ENCODE measurements at regions not wholly inside any gene's neighbourhood (a gene's known extent, or its start where the extent isn't known, plus 50 kb on each side); places are given as distances from the start of the nearest gene placed in this dataset.

- no peak for TF ChIP-seq CTCF (IDR thresholded peaks at IDR 0.05; ENCODE audit: insufficient read depth, low read length, poor library complexity, severe bottlenecking)
- H3K36me3 ChIP-seq (ENCODE audit: control insufficient read depth, insufficient read depth, low read length), result no peaks in the 10 kb centered on the region
- no peaks in the 10 kb centered on the region for H3K27me3 ChIP-seq (replicated peaks; ENCODE audit: control insufficient read depth, insufficient read depth, low read length)
- no peak overlapping the region for H3K4me3 ChIP-seq (replicated peaks; ENCODE audit: low read depth, low read length)
- no peak for DNase-seq (ENCODE audit: extremely low read depth, insufficient read length)
These were observed 151.6 kb upstream of the RGMB start for GRCh38 chr5:98621821-98622220.

GRCh38 chr5:98624145-98624880 lies 149.2 kb upstream of the RGMB start:
- Histone ChIP-seq H3K27me3 (replicated peaks; ENCODE audit: control insufficient read depth, insufficient read depth, low read length) (no peaks in the 10 kb centered on the region), H3K36me3 (ENCODE audit: control insufficient read depth, insufficient read depth, low read length) (no peaks in the 10 kb centered on the region), H3K4me3 (replicated peaks; ENCODE audit: low read depth, low read length) (no peak overlapping the region)
- TF ChIP-seq CTCF (IDR thresholded peaks at IDR 0.05; ENCODE audit: insufficient read depth, low read length, poor library complexity, severe bottlenecking), result no peak
- DNase-seq (ENCODE audit: extremely low read depth, insufficient read length), result no peak

GRCh38 chr5:98627121-98627520 lies 146.3 kb upstream of the RGMB start:
- no peak for TF ChIP-seq CTCF (IDR thresholded peaks at IDR 0.05; ENCODE audit: insufficient read depth, low read length, poor library complexity, severe bottlenecking)
- Histone ChIP-seq H3K4me3 (replicated peaks; ENCODE audit: low read depth, low read length) (no peak overlapping the region), H3K27me3 (replicated peaks; ENCODE audit: control insufficient read depth, insufficient read depth, low read length) (no peaks in the 10 kb centered on the region), H3K36me3 (ENCODE audit: control insufficient read depth, insufficient read depth, low read length) (no peaks in the 10 kb centered on the region)
- DNase-seq (ENCODE audit: extremely low read depth, insufficient read length), result no peak

- DNase-seq (ENCODE audit: extremely low read depth, insufficient read length), result no peak
- no peaks in the 10 kb centered on the region for H3K36me3 ChIP-seq (ENCODE audit: control insufficient read depth, insufficient read depth, low read length)
- H3K27me3 ChIP-seq (replicated peaks; ENCODE audit: control insufficient read depth, insufficient read depth, low read length), result no peaks in the 10 kb centered on the region
- no peak overlapping the region for H3K4me3 ChIP-seq (replicated peaks; ENCODE audit: low read depth, low read length)
- no peak for TF ChIP-seq CTCF (IDR thresholded peaks at IDR 0.05; ENCODE audit: insufficient read depth, low read length, poor library complexity, severe bottlenecking)
These were observed 142.8 kb upstream of the RGMB start for GRCh38 chr5:98630621-98631020.

DNA sequence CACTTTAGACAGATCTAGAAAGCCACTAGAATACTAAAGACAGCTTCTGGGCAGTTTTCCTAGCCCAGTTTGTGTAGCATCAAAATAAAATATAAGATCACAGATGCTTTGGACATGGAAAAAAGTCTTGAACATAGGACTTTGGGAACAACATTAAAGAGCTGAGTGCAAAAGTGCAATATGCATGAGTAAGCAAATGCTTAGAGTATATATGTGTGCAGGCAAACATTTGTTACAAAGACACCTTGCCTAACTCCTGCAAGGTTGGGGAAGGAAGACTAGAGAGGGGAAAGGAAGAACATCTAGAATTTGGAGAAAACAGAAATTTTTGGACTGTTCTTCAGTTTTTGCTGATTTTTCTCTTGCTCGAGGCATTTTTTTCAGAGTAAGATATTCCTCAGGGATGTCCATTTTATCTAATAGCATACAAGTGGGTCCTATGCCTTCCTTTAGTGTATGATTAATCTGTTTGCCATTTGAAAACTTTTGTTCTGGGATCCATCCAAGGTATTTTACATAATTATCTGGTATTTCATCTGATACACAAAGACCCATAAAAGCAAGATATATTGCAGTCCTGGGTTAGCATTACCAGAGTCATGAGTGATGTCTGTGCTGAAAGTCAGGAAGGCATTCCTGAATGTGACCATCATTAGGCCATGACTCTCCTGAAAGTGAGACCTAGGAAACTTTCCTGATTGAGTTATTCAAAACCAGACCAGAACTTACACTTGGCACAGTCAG lies 142.0 kb upstream of the RGMB start:
- H3K36me3 ChIP-seq (ENCODE audit: control insufficient read depth, insufficient read depth, low read length), result no peaks in the 10 kb centered on the region
- TF ChIP-seq CTCF (IDR thresholded peaks at IDR 0.05; ENCODE audit: insufficient read depth, low read length, poor library complexity, severe bottlenecking), result no peak
- DNase-seq (ENCODE audit: extremely low read depth, insufficient read length), result no peak
- H3K4me3 ChIP-seq (replicated peaks; ENCODE audit: low read depth, low read length), result no peak overlapping the region
- H3K27me3 ChIP-seq (replicated peaks; ENCODE audit: control insufficient read depth, insufficient read depth, low read length), result no peaks in the 10 kb centered on the region
